Panc1 (cell line): ENCODE measurements at regions not wholly inside any gene's neighbourhood (a gene's known extent, or its start where the extent isn't known, plus 50 kb on each side); places are given as distances from the start of the nearest gene placed in this dataset.
A peak's percentile ranks its signal among the peaks of the same experiment; 100 is the strongest.

ENCODE experiments used
- ATAC-seq: fragments of 200-7000 bp; cut with Tn5 transposase; 2 replicates; pipeline ENCODE4 v1.9.1; 2020; ENCODE audit warnings: mild to moderate bottlenecking, moderate library complexity
- BruUV-seq: library from RNA; stranded (reverse); fragments of 400-500 nt; replicated peaks from 2 replicates; lab custom pipeline; 2021; lab: Mats Ljungman, UMichigan
- CTCF ChIA-PET: fragments of 300-600 bp; sonication (Branson Sonifier 250); formaldehyde crosslinking; loops from one replicate; lab custom pipeline; 2022; ENCODE audit warnings: antibody characterized with exemption; lab: Charles Lee
- POLR2A ChIA-PET: fragments of 300-600 bp; sonication (Branson Sonifier 250); formaldehyde crosslinking; loops from one replicate; lab custom pipeline; 2022; ENCODE audit warnings: antibody characterized with exemption; lab: Charles Lee
- DNase-seq: peaks from one replicate; pipeline ENCODE4 v3.0.0-alpha.2; 2010; ENCODE audit warnings: low read depth, low spot score
- H3K27ac ChIP-seq: 2 replicates; pipeline ENCODE4 v1.5.1; 2011; ENCODE audit warnings: mild to moderate bottlenecking, low read length, inconsistent platforms
- H3K27me3 ChIP-seq: fragments of 200-500 bp; sonication (Bioruptor generic); 2 replicates; pipeline ENCODE4 v1.6.0; 2014; ENCODE audit warnings: low read length, inconsistent platforms; ENCODE audit not compliant: control insufficient read depth, insufficient read depth
- H3K36me3 ChIP-seq: fragments of 200-500 bp; sonication (Bioruptor generic); 2 replicates; pipeline ENCODE4 v1.5.1; 2014; ENCODE audit warnings: inconsistent platforms, mild to moderate bottlenecking, low read length, moderate library complexity; ENCODE audit not compliant: control insufficient read depth, insufficient read depth
- H3K4me1 ChIP-seq: 2 replicates; pipeline ENCODE4 v1.5.1; 2011; ENCODE audit warnings: inconsistent platforms, mild to moderate bottlenecking, low read length, moderate library complexity; ENCODE audit not compliant: control insufficient read depth, insufficient read depth
- H3K4me3 ChIP-seq, 2 experiments: 2 replicates each; pipeline ENCODE4 v1.5.1; 2011 to 2012; ENCODE audit warnings: low read depth in 2 of 2, low read length in 2 of 2, mild to moderate bottlenecking in 2 of 2, inconsistent platforms in 1 of 2, moderate library complexity in 1 of 2
- H3K9me3 ChIP-seq: fragments of 200-500 bp; sonication (Bioruptor generic); 2 replicates; pipeline ENCODE4 v1.5.1; 2014; ENCODE audit warnings: low read depth, mild to moderate bottlenecking, inconsistent platforms, low read length, moderate library complexity; ENCODE audit not compliant: control insufficient read depth, insufficient read depth
- CTCF ChIP-seq: fragments of 450-650 bp; IDR thresholded peaks from 2 replicates; pipeline ENCODE4 v1.5.1; 2017; ENCODE audit warnings: mild to moderate bottlenecking
- POLR2AphosphoS5 ChIP-seq: IDR thresholded peaks from 2 replicates; pipeline ENCODE4 v1.6.1; 2012; ENCODE audit warnings: mild to moderate bottlenecking, low read depth, low read length, moderate library complexity
- REST ChIP-seq, 2 experiments: IDR thresholded peaks; 2 replicates each; pipeline ENCODE4 v1.6.1; 2011 to 2012; ENCODE audit warnings: low read depth in 2 of 2, control low read depth in 1 of 2, low read length in 1 of 2, mild to moderate bottlenecking in 1 of 2, moderate library complexity in 1 of 2; ENCODE audit not compliant: insufficient read depth in 1 of 2
- SIN3A ChIP-seq: IDR thresholded peaks from 2 replicates; pipeline ENCODE4 v1.6.1; 2012; ENCODE audit warnings: low read depth, mild to moderate bottlenecking, low read length, moderate library complexity, borderline replicate concordance; ENCODE audit not compliant: insufficient read depth
- TCF7L2 ChIP-seq: IDR thresholded peaks from 2 replicates; pipeline ENCODE4 v1.6.1; 2011; ENCODE audit warnings: mild to moderate bottlenecking, low read depth, low read length, inconsistent platforms
- in situ Hi-C: cut with HindIII; loops from 2 replicates; pipeline ENCODE4 v1.10.0; 2016; ENCODE audit warnings: low sequenced_read_pairs, low pct_unique_long_range_greater_than_20kb
- intact Hi-C: fragments of 100-400 bp; cut with micrococcal nuclease; formaldehyde crosslinking; loops from one replicate; pipeline ENCODE4 v1.10.0; 2022; ENCODE audit not compliant: unreplicated experiment

DNA sequence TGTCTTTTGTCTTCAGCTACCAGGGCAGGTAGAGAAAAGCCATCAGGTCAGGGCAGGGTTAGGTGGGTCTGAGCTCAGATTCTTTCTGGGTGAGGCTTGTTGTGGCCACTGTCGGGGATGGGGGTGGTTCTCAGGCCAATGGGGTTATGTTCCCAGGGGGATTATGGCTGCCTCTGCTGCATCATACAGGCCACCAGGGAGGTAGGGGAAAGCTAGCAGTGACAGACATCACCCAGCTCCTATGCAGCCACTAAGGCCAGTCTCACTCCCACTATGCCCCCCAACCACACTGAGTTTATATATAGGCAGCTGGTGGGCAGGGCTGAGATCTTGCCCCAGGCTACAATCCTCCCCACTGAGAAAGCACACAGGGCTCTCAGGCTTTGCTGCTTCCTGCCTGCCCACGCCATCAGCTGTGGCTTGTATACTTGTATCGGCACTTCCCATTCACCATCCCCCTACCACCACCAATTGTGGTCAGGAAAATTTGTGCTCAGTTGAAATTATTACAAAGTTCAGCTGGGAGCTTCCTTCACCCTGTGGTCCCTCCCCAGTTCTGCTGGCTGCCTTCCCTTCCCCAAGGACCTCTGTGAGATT lies 72.6 kb upstream of the PTPN13 start:
- ChIA-PET POLR2A (no interaction called here), CTCF (no interaction called here)
- in situ Hi-C loops, result no loop called here

DNA sequence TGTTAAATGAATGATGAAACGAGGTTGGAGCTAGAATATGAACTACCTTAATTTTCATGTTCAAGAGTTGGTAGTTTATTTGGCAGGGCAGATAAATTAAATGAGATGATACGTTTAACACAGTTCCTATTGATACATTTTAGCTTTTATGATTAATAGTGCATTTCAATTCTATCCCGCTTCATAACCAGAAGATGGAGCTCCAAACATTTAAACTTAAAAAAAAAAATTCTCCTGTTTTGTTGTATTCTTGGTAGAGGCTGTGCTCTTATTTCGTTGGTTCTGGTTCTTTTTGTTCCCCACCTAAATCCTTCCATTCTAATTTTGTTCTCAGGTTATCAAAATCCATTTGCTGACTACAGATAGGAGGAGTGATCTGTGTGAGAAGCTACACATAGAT lies 71.8 kb upstream of the PTPN13 start:
- intact Hi-C loops (no loop called here), in situ Hi-C loops (no loop called here)
- no TSS peak for BruUV-seq
- Histone ChIP-seq H3K9me3 (no peaks in the 10 kb centered on the region), H3K4me1 (no peaks in the 10 kb centered on the region), H3K36me3 (no peaks in the 10 kb centered on the region), H3K27ac (no peak overlapping the region), H3K4me3 (no peak overlapping the region), H3K27me3 (no peaks in the 10 kb centered on the region)
- TF ChIP-seq CTCF (peak; percentile 22; the same call in 1 of the 2 replicates), SIN3A (no peak), REST (IDR thresholded peaks at IDR 0.05; ENCODE audit: insufficient read depth in 1 of 2, low read depth in 2 of 2, low read length in 1 of 2) (no peak), TCF7L2 (no peak), POLR2AphosphoS5 (no peak)
- POLR2A ChIA-PET, result no interaction called here
- DNase-seq (no peak), ATAC-seq (no peak)
- CTCF ChIA-PET, result no interaction called here

More for the DNA sequence above, 72.6 kb upstream of the PTPN13 start:
- TF ChIP-seq TCF7L2, result no peak
- TF ChIP-seq SIN3A, result no peak
- TF ChIP-seq CTCF, result no peak
- no peak for TF ChIP-seq REST (IDR thresholded peaks at IDR 0.05; ENCODE audit: insufficient read depth in 1 of 2, low read depth in 2 of 2, low read length in 1 of 2)
- no peak for TF ChIP-seq POLR2AphosphoS5
- BruUV-seq, result no TSS peak
- intact Hi-C loops, result no loop called here
- Histone ChIP-seq H3K4me3 (no peak overlapping the region), H3K36me3 (no peaks in the 10 kb centered on the region), H3K27me3 (no peaks in the 10 kb centered on the region), H3K27ac (no peak overlapping the region), H3K9me3 (no peaks in the 10 kb centered on the region), H3K4me1 (no peaks in the 10 kb centered on the region)
- ATAC-seq, result no peak
- DNase-seq, result no peak
